Lung (tissue), 11 donors: ENCODE measurements at regions not wholly inside any gene's neighbourhood (a gene's known extent, or its start where the extent isn't known, plus 50 kb on each side); places are given as distances from the start of the nearest gene placed in this dataset.

Experiments
- ATAC-seq: fragments of 200-7000 bp; cut with Tn5 transposase; one replicate; pipeline ENCODE4 v1.9.1; 2020; ENCODE audit warnings: moderate number of reproducible peaks; ENCODE audit not compliant: insufficient read depth, low FRiP score
- DNase-seq, 3 donors: peaks; one replicate each; pipeline ENCODE4 v3.0.0-alpha.2; 2013 to 2017
- H3K27ac ChIP-seq, 2 donors: one replicate each; pipeline ENCODE4 v1.5.1; 2013; ENCODE audit warnings: mild to moderate bottlenecking in 2 of 2, moderate library complexity in 2 of 2, control low read depth in 1 of 2, inconsistent platforms in 1 of 2, low read depth in 1 of 2, low read length in 1 of 2
- H3K27me3 ChIP-seq, 3 donors: one replicate each; pipeline ENCODE4 v1.5.1; 2013; ENCODE audit warnings: low read length in 2 of 3; ENCODE audit not compliant: control insufficient read depth in 3 of 3, insufficient read depth in 3 of 3
- H3K36me3 ChIP-seq, 4 donors: one replicate each; pipeline ENCODE4 v1.5.1; 2013; ENCODE audit warnings: low read length in 4 of 4, mild to moderate bottlenecking in 1 of 4, moderate library complexity in 1 of 4; ENCODE audit not compliant: control insufficient read depth in 4 of 4, insufficient read depth in 4 of 4
- H3K4me1 ChIP-seq, 5 donors: one replicate each; pipeline ENCODE4 v1.5.1; 2013; ENCODE audit warnings: low read length in 5 of 5, mild to moderate bottlenecking in 2 of 5, moderate library complexity in 1 of 5; ENCODE audit not compliant: control insufficient read depth in 5 of 5, insufficient read depth in 5 of 5
- H3K4me3 ChIP-seq: one replicate; pipeline ENCODE4 v1.5.1; 2013; ENCODE audit warnings: mild to moderate bottlenecking, control low read depth, moderate library complexity
- H3K9ac ChIP-seq, 2 donors: one replicate each; pipeline ENCODE4 v1.5.1; 2013; ENCODE audit warnings: low read length in 2 of 2, control low read depth in 1 of 2; ENCODE audit not compliant: insufficient read depth in 1 of 2
- H3K9me3 ChIP-seq, 4 donors: one replicate each; pipeline ENCODE4 v1.5.1; 2013; ENCODE audit warnings: low read length in 3 of 4, mild to moderate bottlenecking in 1 of 4, moderate library complexity in 1 of 4; ENCODE audit not compliant: control insufficient read depth in 4 of 4, insufficient read depth in 3 of 4
- CTCF ChIP-seq: IDR thresholded peaks from 2 replicates; pipeline ENCODE4 v1.5.1; 2012; ENCODE audit warnings: mild to moderate bottlenecking; ENCODE audit errors: control extremely low read depth, extremely low read depth
- WGBS, 2 donors: extraction: QIAGEN DNeasy Blood & Tissue Kit; methylation state at CpG; one replicate each; pipeline ENCODE4 v1.1.7; 2013; 5-methylcytosine and 5-hydroxymethylcytosine counted together
- donor health status: control.
- donor health status: control.
- donor health status: Bipolar disorder and iron deficiency.
- donor health status: healthy.
- donor health status: DM: yes; HTN: yes; CAD: no.

GRCh38 chr4:188701952-188702351 lies 562.7 kb downstream of the TRIML1 start:
- Histone ChIP-seq H3K27me3 (no peaks in the 10 kb centered on the region), H3K9me3 (no peaks in the 10 kb centered on the region), H3K27ac (no peak overlapping the region), H3K36me3 (no peaks in the 10 kb centered on the region), H3K4me3 (no peak overlapping the region), H3K4me1 (no peaks in the 10 kb centered on the region), H3K9ac (no peak overlapping the region)
- 87 to 93% methylated on average over 4 of the region's 4 CpGs for WGBS, 2 donors
- DNase-seq (no peak), ATAC-seq (no peak)
- TF ChIP-seq CTCF = no peak

DNA sequence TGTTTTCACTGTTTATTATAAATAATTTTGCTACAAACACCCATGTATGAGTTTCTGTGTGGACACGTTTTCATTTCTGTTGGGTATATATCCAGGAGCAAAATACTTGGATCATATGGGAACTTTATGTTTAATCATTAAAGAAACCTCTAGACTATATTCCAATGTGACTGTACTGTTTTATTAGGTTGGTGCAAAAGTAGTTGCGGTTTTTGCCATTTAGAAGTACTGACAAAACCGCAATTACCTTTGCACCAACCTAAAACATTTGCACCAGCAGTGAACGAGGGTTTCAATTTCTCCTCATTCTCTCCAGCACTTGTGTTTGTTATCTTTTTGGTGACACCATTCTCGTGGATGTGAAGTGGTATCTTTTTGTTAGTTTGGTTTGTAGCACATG lies 565.0 kb downstream of the TRIML1 start:
- no peak for DNase-seq
- no peaks in the 10 kb centered on the region for H3K36me3 ChIP-seq
- no peak overlapping the region for H3K9ac ChIP-seq
- H3K27me3 ChIP-seq = no peaks in the 10 kb centered on the region
- TF ChIP-seq CTCF = no peak
- no peak for ATAC-seq
- H3K27ac ChIP-seq = no peak overlapping the region
- WGBS, 2 donors = 80% methylated on average over 5 of the region's 5 CpGs
- H3K4me1 ChIP-seq = no peaks in the 10 kb centered on the region
- no peaks in the 10 kb centered on the region for H3K9me3 ChIP-seq
- H3K4me3 ChIP-seq = no peak overlapping the region

GRCh38 chr4:188707036-188707435 lies 567.8 kb downstream of the TRIML1 start:
- no peak for ATAC-seq
- no peaks in the 10 kb centered on the region for H3K4me1 ChIP-seq
- TF ChIP-seq CTCF = no peak
- 59 to 77% methylated on average over 4 of the region's 4 CpGs for WGBS, 2 donors
- H3K36me3 ChIP-seq = no peaks in the 10 kb centered on the region
- no peaks in the 10 kb centered on the region for H3K9me3 ChIP-seq
- no peak overlapping the region for H3K4me3 ChIP-seq
- no peak for DNase-seq
- H3K27ac ChIP-seq = no peak overlapping the region
- no peak overlapping the region for H3K9ac ChIP-seq
- no peaks in the 10 kb centered on the region for H3K27me3 ChIP-seq

GRCh38 chr4:188714501-188714900 lies 575.3 kb downstream of the TRIML1 start:
- Histone ChIP-seq H3K4me3 (no peak overlapping the region), H3K36me3 (no peaks in the 10 kb centered on the region), H3K27me3 (no peaks in the 10 kb centered on the region), H3K27ac (no peak overlapping the region), H3K9me3 (peaks cover 0 to 3% (median 0%) of the 10 kb centered on the region in 4 donors), H3K9ac (no peak overlapping the region), H3K4me1 (no peaks in the 10 kb centered on the region)
- no peak for DNase-seq
- TF ChIP-seq CTCF = no peak
- no peak for ATAC-seq
- WGBS, 2 donors = 59 to 79% methylated on average over 2 of the region's 2 CpGs
